ENCODE measurements at regions not wholly inside any gene's neighbourhood (a gene's known extent, or its start where the extent isn't known, plus 50 kb on each side); places are given as distances from the start of the nearest gene placed in this dataset.

GRCh38 chr7:422191-422885 lies 97.3 kb downstream of the PDGFA start:
- no peak for DNase-seq (ENCODE audit: low spot score)

DNA sequence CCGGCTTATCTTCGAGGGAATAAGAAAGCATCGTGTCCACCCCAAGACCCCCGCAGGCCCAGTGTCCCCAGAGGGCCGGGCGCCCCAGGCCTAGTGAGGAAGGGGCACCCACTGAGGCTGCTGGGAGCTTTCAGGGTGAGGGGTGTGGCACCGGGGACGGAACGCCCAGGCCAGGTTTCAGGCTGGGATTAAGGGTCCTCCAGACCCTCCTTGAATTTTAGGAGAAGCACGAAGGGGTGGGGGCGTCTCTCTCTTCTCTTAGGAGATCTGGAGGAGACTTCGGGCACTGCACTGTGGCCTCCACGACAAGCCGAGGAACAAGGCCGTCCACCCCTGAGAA lies 96.8 kb downstream of the PDGFA start:
- no peak for DNase-seq (ENCODE audit: low spot score)

- DNase-seq (ENCODE audit: low spot score): no peak
These were observed 96.1 kb downstream of the PDGFA start for GRCh38 chr7:423312-424260.

DNA sequence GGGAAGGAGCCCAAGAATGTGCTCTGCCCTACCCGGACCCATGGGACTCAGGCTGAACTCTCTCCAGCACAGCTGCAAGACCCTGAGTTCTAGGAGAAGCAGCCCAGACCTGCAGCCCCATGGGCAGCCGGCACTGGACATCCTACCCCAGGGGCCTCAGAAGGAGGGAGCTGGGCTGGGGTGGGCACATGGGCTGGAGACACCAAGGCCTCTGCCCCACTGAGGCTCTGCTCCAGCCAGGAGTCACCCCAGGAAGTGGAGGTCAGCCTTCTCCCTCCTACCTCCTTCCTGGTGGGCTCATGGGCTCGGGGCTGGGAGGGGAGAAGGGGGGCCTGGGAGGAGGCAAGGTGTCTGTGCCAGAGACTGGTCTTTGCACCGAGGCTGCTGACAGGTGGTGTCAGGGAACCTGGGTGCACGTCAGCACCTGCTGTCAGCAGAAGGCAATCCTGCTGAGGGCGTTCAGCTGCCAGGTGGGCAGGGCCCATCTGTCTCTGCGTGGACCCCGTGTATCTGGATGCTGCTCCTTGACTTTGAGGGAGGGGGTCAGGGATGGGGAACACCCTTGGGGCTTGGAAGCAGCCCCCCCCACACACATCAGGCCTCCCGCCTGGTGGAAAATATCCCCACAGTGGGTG lies 95.2 kb downstream of the PDGFA start:
- DNase-seq (ENCODE audit: low spot score): no peak

- no peak for DNase-seq (ENCODE audit: low spot score)
These were observed 94.5 kb downstream of the PDGFA start for GRCh38 chr7:424961-425793.

GRCh38 chr7:425794-426188 lies 93.9 kb downstream of the PDGFA start:
- DNase-seq (ENCODE audit: low spot score): no peak

DNA sequence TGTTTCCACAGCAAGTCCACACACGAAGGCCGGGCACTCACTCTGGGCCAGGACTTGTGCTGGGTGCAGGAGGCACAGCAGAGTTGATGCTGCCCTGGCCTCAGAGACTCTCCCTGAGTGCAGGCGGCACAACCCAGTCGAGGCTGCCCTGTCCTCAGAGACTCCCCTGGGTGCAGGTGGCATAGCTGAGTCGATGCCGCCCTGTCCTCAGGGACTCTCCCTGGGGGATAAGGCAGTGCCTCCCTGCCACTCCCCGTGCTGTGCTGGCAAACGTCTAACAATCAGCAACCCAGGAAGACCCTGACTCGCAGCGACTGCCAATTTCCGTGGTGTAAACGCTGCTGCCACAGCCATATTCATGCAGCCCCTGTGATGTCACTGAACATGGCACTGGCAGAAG lies 93.1 kb downstream of the PDGFA start:
- no peak for DNase-seq (ENCODE audit: low spot score)

DNA sequence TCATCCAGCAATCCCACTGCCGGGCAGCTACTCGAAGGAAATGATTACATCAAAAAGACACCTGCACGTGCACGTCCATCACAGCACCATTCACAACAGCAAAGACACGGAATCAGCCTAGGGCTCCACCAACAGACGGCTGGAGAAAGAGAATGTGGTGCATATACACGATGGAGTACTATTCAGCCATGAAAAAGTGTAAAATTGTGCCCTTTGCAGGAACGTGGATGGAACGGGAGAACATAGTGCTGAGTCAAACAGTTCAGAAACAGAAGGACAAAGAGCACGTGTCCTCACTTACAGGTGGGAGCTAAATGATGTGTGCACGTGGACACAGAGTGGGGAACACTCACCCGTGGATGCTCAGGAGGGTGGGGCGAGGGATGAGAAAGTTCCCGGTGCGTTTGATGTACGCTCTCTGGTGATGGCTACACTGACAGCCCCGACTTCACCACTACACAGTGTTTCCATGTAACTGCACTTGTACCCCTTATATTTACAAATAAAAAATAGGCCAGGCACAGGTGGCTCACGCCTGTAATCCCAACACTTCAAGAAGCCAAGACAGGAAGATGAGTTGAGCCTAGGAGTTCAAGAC lies 92.0 kb downstream of the PDGFA start:
- DNase-seq (ENCODE audit: low spot score): no peak

DNA sequence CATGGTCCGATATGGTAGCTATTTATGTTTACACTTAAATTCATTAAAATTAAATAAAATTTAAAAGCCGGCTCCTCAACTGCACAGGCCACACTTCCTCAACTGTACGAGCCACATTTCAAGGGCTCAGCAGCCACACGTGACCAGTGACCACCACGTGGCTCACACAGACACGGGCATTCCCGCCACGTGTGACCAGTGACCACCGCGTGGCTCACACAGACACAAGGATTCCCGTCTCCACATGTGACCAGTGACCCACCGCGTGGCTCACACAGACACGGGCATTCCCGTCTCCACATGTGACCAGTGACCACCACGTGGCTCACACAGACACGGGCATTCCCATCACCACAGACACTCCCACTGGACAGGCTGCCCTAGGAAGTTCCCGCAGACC lies 91.3 kb downstream of the PDGFA start:
- no peak for DNase-seq (ENCODE audit: low spot score)

DNA sequence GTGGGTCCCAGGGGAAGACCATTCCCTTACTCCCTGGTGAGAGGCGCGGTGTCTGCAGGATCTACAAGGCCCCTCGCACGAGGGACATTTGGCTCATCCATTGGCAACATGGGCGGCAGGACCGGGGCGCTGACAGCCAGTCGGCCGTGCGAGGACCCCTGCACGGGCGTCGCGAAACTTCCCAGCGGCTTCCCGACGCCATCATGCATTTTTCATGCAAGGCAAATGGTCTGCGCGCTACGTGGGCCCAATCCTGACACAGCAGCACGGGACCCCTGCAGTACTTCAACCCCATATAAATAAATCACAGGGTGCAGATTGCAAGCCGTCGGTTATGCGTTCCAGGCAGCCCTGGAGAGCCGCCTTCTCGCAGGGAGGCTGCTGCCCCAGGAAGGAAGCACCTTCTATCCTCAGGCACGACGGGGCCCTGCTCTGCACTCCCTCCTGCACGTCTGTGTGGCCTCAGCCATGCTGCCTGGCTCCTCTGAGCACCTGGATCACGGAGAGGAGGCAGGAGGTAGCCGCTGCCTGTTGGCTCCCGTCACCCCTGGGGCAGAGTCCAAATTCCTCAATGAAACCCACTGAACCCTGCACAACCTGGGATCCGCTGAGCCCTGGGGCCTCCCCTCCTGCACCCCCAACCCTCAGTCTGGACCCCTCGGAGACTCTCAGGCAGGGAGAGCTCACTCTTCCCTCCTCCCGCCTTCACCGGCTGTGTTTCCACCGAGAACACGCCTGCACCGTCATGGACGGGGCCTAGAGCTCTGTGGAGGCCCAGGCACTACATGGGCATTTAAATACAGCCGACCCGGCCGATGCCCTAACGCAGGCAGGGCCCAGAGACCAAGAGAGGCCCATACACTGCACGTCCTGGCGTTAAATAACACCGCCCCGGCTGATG lies 90.5 kb downstream of the PDGFA start:
- no peak for DNase-seq (ENCODE audit: low spot score)

GRCh38 chr7:429828-430180 lies 89.8 kb downstream of the PDGFA start:
- DNase-seq (ENCODE audit: low spot score): no peak

GRCh38 chr7:431041-431440 lies 88.6 kb downstream of the PDGFA start:
- no peak for DNase-seq (ENCODE audit: low spot score)

GRCh38 chr7:431658-432111 lies 88.0 kb downstream of the PDGFA start:
- DNase-seq (ENCODE audit: low spot score): no peak

GRCh38 chr7:432256-432655 lies 87.4 kb downstream of the PDGFA start:
- DNase-seq (ENCODE audit: low spot score): no peak

- no peak for DNase-seq (ENCODE audit: low spot score)
These were observed 86.7 kb downstream of the PDGFA start for GRCh38 chr7:432933-433332.

- no peak for DNase-seq (ENCODE audit: low spot score)
These were observed 86.1 kb downstream of the PDGFA start for GRCh38 chr7:433558-433957.

DNA sequence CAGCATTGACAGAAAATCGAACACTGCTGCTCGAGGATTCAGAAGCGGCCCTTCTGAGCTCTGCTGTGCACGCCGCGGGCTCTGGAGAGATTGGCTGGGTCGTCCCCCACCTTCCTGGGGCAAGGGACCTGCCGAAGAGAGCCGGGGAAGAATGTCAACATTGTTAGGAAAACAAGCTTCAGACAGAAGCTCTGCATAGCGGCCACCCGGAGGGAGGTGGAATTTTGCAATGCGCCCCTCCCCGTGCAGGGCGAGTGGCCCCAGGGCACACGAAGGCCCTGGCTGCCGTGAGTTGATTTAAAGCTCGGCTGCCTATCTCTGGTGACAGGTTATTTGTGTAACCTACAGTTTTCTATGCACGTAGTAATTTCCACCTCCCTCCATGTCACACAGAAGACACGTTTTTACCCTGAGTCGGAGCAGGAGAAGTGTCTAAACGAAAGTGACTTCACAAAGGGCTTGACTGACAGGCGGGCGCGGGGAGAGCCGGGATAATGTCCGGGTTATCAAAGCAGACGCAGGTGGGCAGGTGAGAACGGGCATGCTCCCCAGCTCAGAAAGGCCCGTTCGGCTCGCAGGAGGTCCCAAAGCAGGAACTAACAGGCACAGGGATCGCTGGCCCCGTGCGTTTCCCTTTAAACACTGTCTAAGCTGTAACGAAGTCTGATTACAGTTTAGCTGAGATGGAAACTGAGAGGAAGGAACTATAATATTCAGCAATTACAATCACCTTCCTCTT lies 84.6 kb downstream of the PDGFA start:
- DNase-seq (ENCODE audit: low spot score): no peak

DNA sequence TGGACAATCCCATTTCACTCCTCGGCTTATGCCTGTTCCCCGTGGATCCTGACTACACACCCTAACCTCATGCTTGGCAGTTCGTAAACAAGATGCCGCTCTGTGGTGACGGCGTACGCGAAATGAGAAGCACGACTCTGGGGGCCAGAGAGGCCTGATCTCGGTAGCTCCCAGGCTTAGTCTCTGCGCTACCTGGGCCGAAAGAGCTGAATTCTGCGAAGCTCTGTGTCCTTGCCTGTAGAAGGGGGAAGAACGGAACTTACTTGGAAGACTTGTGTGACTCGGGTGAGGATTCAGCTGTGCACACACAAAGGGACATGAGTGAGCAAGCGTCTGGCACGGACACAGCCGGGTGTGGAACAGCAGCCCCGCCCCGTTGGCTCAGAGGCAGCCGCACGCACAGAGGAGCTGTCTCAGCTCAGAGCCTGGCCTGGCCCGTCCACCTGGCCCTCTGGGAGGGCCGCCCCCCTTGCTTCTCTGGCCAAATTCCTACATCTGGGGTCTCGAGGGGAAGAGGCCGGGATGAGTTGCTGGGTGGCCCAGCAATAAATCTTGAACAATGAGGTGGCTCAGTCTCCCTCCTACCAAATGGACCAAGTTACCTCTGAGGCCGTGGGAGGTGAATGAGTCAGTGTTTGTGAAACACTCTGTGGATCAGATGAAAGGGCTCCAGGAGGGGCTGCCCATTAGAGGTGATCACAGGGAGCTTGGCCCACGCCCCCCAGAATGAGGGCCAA lies 83.8 kb downstream of the PDGFA start:
- DNase-seq (ENCODE audit: low spot score): no peak

Measured in mesenteric fat pad (tissue), 1 donor.